B cell (primary cell): ENCODE measurements at regions not wholly inside any gene's neighbourhood (a gene's known extent, or its start where the extent isn't known, plus 50 kb on each side); places are given as distances from the start of the nearest gene placed in this dataset.

Source experiments
- ATAC-seq: fragments of 200-7000 bp; cut with Tn5 transposase; one replicate; pipeline ENCODE4 v1.10.0; 2021; ENCODE audit warnings: low read depth, mild to moderate bottlenecking, moderate number of reproducible peaks, moderate library complexity
- CTCF ChIA-PET: fragments of 350-600 bp; sonication (Branson Sonifier 250); formaldehyde crosslinking; loops from one replicate; lab custom pipeline; 2021; ENCODE audit warnings: antibody characterized with exemption, inconsistent platforms; lab: Charles Lee
- POLR2A ChIA-PET: fragments of 350-600 bp; sonication (Branson Sonifier 250); formaldehyde crosslinking; loops from one replicate; lab custom pipeline; 2021; ENCODE audit warnings: antibody characterized with exemption; lab: Charles Lee
- DNase-seq: peaks from one replicate; pipeline ENCODE4 v3.0.0; 2013
- H2AFZ ChIP-seq: 2 replicates; pipeline ENCODE4 v1.6.1; 2012; ENCODE audit warnings: mild to moderate bottlenecking, low read depth, low read length; ENCODE audit not compliant: insufficient read depth, poor library complexity, severe bottlenecking
- H3K27ac ChIP-seq, 2 donors: 1 replicate in 1 of 2; 2 replicates in 1 of 2; pipeline ENCODE4 v1.5.1; 2012 to 2013; ENCODE audit warnings: low read length in 2 of 2, mild to moderate bottlenecking in 2 of 2, moderate library complexity in 1 of 2
- H3K27me3 ChIP-seq, 4 experiments: fragments of 200-600 bp in 1 of 4; sonication (generic) in 1 of 4; replicated peaks in 1 of 4; 1 replicate in 2 of 4; 2 replicates in 2 of 4; pipeline versions ENCODE4 v1.6.1 to v1.7.0; 2013 to 2016; ENCODE audit warnings: low read length in 3 of 4, mild to moderate bottlenecking in 2 of 4, mixed read lengths in 1 of 4, moderate library complexity in 1 of 4; ENCODE audit not compliant: insufficient read depth in 4 of 4, control insufficient read depth in 3 of 4; ENCODE audit errors: control extremely low read depth in 1 of 4
- H3K36me3 ChIP-seq, 2 experiments: replicated peaks in 1 of 2; 1 replicate in 1 of 2; 2 replicates in 1 of 2; pipeline versions ENCODE4 v1.6.1 to v1.7.1; 2013; ENCODE audit warnings: low read length in 1 of 2; ENCODE audit not compliant: insufficient read depth in 2 of 2, control insufficient read depth in 1 of 2; ENCODE audit errors: control extremely low read depth in 1 of 2, extremely low read depth in 1 of 2
- H3K4me1 ChIP-seq, 2 donors: fragments of 200-600 bp in 1 of 2; sonication (generic) in 1 of 2; 1 replicate in 1 of 2; 2 replicates in 1 of 2; pipeline versions ENCODE4 v1.5.1 to v1.6.1; 2013 to 2017; ENCODE audit warnings: low read length in 2 of 2; ENCODE audit not compliant: control insufficient read depth in 2 of 2, insufficient read depth in 2 of 2
- H3K4me2 ChIP-seq: replicated peaks from 2 replicates; pipeline ENCODE3; 2012; ENCODE audit warnings: mild to moderate bottlenecking, low read depth, low read length; ENCODE audit not compliant: poor library complexity, severe bottlenecking
- H3K4me3 ChIP-seq, 5 experiments: fragments of 200-600 bp in 1 of 5; sonication (generic) in 1 of 5; 1 replicate in 3 of 5; 2 replicates in 2 of 5; pipeline versions ENCODE4 v1.5.1 to v1.7.0; 2011 to 2016; ENCODE audit warnings: low read length in 4 of 5, mild to moderate bottlenecking in 4 of 5, low read depth in 2 of 5, control low read depth in 1 of 5, moderate library complexity in 1 of 5; ENCODE audit not compliant: insufficient read depth in 1 of 5; ENCODE audit errors: control extremely low read depth in 1 of 5, extremely low read depth in 1 of 5
- H3K79me2 ChIP-seq: fragments of 200-600 bp; sonication (generic); one replicate; pipeline ENCODE4 v1.6.0; 2016; ENCODE audit warnings: low read length; ENCODE audit not compliant: control insufficient read depth, insufficient read depth
- H3K9ac ChIP-seq: fragments of 200-600 bp; sonication (generic); 2 replicates; pipeline ENCODE4 v1.6.1; 2017; ENCODE audit warnings: mild to moderate bottlenecking, low read length, moderate library complexity
- H3K9me3 ChIP-seq, 3 donors: one replicate each; pipeline versions ENCODE4 v1.6.1 to v1.7.1; 2013; ENCODE audit warnings: low read length in 2 of 3; ENCODE audit not compliant: control insufficient read depth in 2 of 3, insufficient read depth in 1 of 3; ENCODE audit errors: control extremely low read depth in 1 of 3
- H4K20me1 ChIP-seq: 2 replicates; pipeline ENCODE4 v1.6.0; 2012; ENCODE audit warnings: mild to moderate bottlenecking, low read length; ENCODE audit not compliant: insufficient read depth, control insufficient read depth, poor library complexity, severe bottlenecking
- H3K27ac Mint-ChIP-seq: one replicate; pipeline ENCODE4 v1.8.0; 2021; ENCODE audit warnings: mixed read lengths
- H3K27me3 Mint-ChIP-seq: one replicate; pipeline ENCODE4 v1.8.0; 2021; ENCODE audit warnings: mixed read lengths
- H3K4me1 Mint-ChIP-seq: one replicate; pipeline ENCODE4 v1.8.0; 2021; ENCODE audit warnings: mixed read lengths
- H3K4me3 Mint-ChIP-seq: one replicate; pipeline ENCODE4 v1.8.0; 2021; ENCODE audit warnings: mixed read lengths
- H3K9me3 Mint-ChIP-seq: one replicate; pipeline ENCODE4 v1.8.0; 2022; ENCODE audit warnings: mixed read lengths; ENCODE audit not compliant: insufficient read depth
- CTCF ChIP-seq: fragments of 200-600 bp; IDR thresholded peaks from one replicate; pipeline ENCODE4 v1.8.0; 2022; ENCODE audit warnings: antibody characterized with exemption, mild to moderate bottlenecking
- EZH2 ChIP-seq: IDR thresholded peaks from 2 replicates; pipeline ENCODE4 v1.6.1; 2012; ENCODE audit warnings: borderline replicate concordance, low read depth, mild to moderate bottlenecking, moderate library complexity, low read length; ENCODE audit not compliant: insufficient read depth, poor library complexity, severe bottlenecking
- WGBS: methylation state at CpG from one replicate; pipeline ENCODE4 v1.1.5; 2013; ENCODE audit warnings: missing lambda C conversion rate; ENCODE audit not compliant: insufficient coverage; 5-methylcytosine and 5-hydroxymethylcytosine counted together
- intact Hi-C: fragments of 100-400 bp; cut with micrococcal nuclease; formaldehyde crosslinking; loops from one replicate; pipeline ENCODE4 v1.10.0; 2022

- ATAC-seq, result no peak
- H3K27me3 ChIP-seq, result peaks cover 0 to under 1% (median 0%) of the 10 kb centered on the region in 4 experiments
- intact Hi-C loops, result no loop called here
- ChIA-PET CTCF (no interaction called here), POLR2A (no interaction called here)
- peaks cover 37% of the 10 kb centered on the region for H3K27me3 Mint-ChIP-seq
- no CpG with 5 or more reads among the region's 1 CpG for WGBS
- no peak overlapping the region for H3K4me2 ChIP-seq
- H3K4me1 ChIP-seq, result no peaks in the 10 kb centered on the region
- no peaks in the 10 kb centered on the region for H3K9me3 ChIP-seq
- H2AFZ ChIP-seq, result no peak overlapping the region
- H4K20me1 ChIP-seq, result no peaks in the 10 kb centered on the region
- no peak for DNase-seq
- no peak overlapping the region for H3K9ac ChIP-seq
- H3K79me2 ChIP-seq, result no peaks in the 10 kb centered on the region
- H3K36me3 ChIP-seq, result no peaks in the 10 kb centered on the region
- H3K4me3 Mint-ChIP-seq, result no peak overlapping the region
- no peak overlapping the region for H3K4me3 ChIP-seq
- TF ChIP-seq EZH2 (no peak), CTCF (no peak)
- H3K9me3 Mint-ChIP-seq, result no peaks in the 10 kb centered on the region
- no peak overlapping the region for H3K27ac ChIP-seq
- H3K4me1 Mint-ChIP-seq, result no peaks in the 10 kb centered on the region
- no peak overlapping the region for H3K27ac Mint-ChIP-seq
Measured at GRCh38 chr2:205905576-205905975, 180.4 kb downstream of the INO80D start.

DNA sequence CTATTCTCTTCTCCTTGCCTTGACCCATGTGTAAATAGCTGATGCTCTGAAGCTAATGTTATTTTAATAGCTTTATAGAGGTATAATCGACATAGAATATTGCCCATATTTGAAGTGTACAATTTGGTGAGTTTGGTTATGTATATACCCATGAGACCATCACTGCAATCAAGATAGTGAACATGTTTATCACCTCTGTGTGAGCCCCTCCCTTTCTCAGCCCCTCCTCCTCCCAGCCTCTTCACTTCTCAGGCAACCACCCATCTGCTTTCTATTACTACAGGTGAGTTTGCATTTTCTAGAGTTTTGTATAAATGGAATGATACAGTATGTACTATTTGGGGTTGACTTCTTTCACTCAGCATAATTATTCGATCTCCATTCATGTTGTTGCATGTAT lies 181.1 kb downstream of the INO80D start:
- no peak overlapping the region for H2AFZ ChIP-seq
- no peak for DNase-seq
- no peaks in the 10 kb centered on the region for H3K4me1 ChIP-seq
- no peak overlapping the region for H3K4me3 ChIP-seq
- H3K79me2 ChIP-seq, result no peaks in the 10 kb centered on the region
- no peaks in the 10 kb centered on the region for H4K20me1 ChIP-seq
- H3K27me3 ChIP-seq, result no peaks in the 10 kb centered on the region
- no peaks in the 10 kb centered on the region for H3K36me3 ChIP-seq
- intact Hi-C loops, result no loop called here
- POLR2A ChIA-PET, result no interaction called here
- no peak for ATAC-seq
- no peak for TF ChIP-seq CTCF
- no peak for TF ChIP-seq EZH2
- H3K9me3 ChIP-seq, result no peaks in the 10 kb centered on the region
- no peak overlapping the region for H3K4me2 ChIP-seq
- Mint-ChIP-seq H3K4me1 (no peaks in the 10 kb centered on the region), H3K9me3 (no peaks in the 10 kb centered on the region), H3K4me3 (no peak overlapping the region), H3K27ac (no peak overlapping the region), H3K27me3 (peaks cover 32% of the 10 kb centered on the region)
- no CpG with 5 or more reads among the region's 2 CpGs for WGBS
- no peak overlapping the region for H3K9ac ChIP-seq
- H3K27ac ChIP-seq, result no peak overlapping the region
- CTCF ChIA-PET, result no interaction called here
